PC-3 (cell line): ENCODE measurements at regions not wholly inside any gene's neighbourhood (a gene's known extent, or its start where the extent isn't known, plus 50 kb on each side); places are given as distances from the start of the nearest gene placed in this dataset.

Experiments used
- ATAC-seq: fragments of 200-7000 bp; cut with Tn5 transposase; 2 replicates; pipeline ENCODE4 v1.9.1; 2020; ENCODE audit warnings: mild to moderate bottlenecking, moderate library complexity
- BruUV-seq: library from RNA; stranded (reverse); fragments of 400-500 nt; replicated peaks from 2 replicates; lab custom pipeline; 2021; lab: Mats Ljungman, UMichigan
- CTCF ChIA-PET: fragments of 300-600 bp; sonication (Branson Sonifier 250); formaldehyde crosslinking; loops from one replicate; lab custom pipeline; 2022; ENCODE audit warnings: antibody characterized with exemption; lab: Charles Lee
- POLR2A ChIA-PET: fragments of 300-600 bp; sonication (Branson Sonifier 250); formaldehyde crosslinking; loops from one replicate; lab custom pipeline; 2022; ENCODE audit warnings: antibody characterized with exemption; ENCODE audit not compliant: unreplicated experiment; lab: Charles Lee
- DNase-seq: peaks from one replicate; pipeline ENCODE4 v3.0.0-alpha.2; 2015
- H2AFZ ChIP-seq: fragments of 300-600 bp; sonication (generic); 2 replicates; pipeline ENCODE4 v1.6.0; 2016; ENCODE audit warnings: antibody characterized with exemption, low read length
- H3F3A ChIP-seq: fragments of 300-600 bp; sonication (generic); one replicate; pipeline ENCODE4 v1.6.0; 2017; ENCODE audit warnings: antibody characterized with exemption, low read length, control low read depth, mild to moderate bottlenecking; ENCODE audit not compliant: unreplicated experiment
- H3K27ac ChIP-seq: fragments of 300-600 bp; sonication (generic); 2 replicates; pipeline ENCODE4 v1.5.1; 2016; ENCODE audit warnings: mild to moderate bottlenecking, low read length
- H3K27me3 ChIP-seq: fragments of 300-600 bp; sonication (generic); 2 replicates; pipeline ENCODE4 v1.6.1; 2016; ENCODE audit warnings: low read length, mixed read lengths
- H3K36me3 ChIP-seq: fragments of 300-600 bp; sonication (generic); 2 replicates; pipeline ENCODE4 v1.6.1; 2016; ENCODE audit warnings: low read depth, mixed run types, low read length, mixed read lengths
- H3K4me1 ChIP-seq: fragments of 300-600 bp; sonication (generic); 2 replicates; pipeline ENCODE4 v1.5.1; 2016; ENCODE audit warnings: low read length; ENCODE audit not compliant: insufficient read depth
- H3K4me2 ChIP-seq: fragments of 300-600 bp; sonication (generic); 2 replicates; pipeline ENCODE4 v1.6.0; 2016; ENCODE audit warnings: low read length
- H3K4me3 ChIP-seq: fragments of 300-600 bp; sonication (generic); 2 replicates; pipeline ENCODE4 v1.5.1; 2016; ENCODE audit warnings: mild to moderate bottlenecking, low read length, mixed read lengths
- H3K79me2 ChIP-seq: fragments of 300-600 bp; sonication (generic); 2 replicates; pipeline ENCODE4 v1.6.1; 2017; ENCODE audit warnings: low read length, mixed read lengths
- H3K9ac ChIP-seq: fragments of 300-600 bp; sonication (generic); 2 replicates; pipeline ENCODE4 v1.6.0; 2016; ENCODE audit warnings: mild to moderate bottlenecking, low read length
- H3K9me2 ChIP-seq: fragments of 300-600 bp; sonication (generic); replicated peaks from 2 replicates; pipeline ENCODE4 v1.6.1; 2016; ENCODE audit warnings: mixed run types, low read length, mixed read lengths
- H3K9me3 ChIP-seq: fragments of 300-600 bp; sonication (generic); 2 replicates; pipeline ENCODE4 v1.6.1; 2016; ENCODE audit warnings: low read length, mixed read lengths
- H4K20me1 ChIP-seq: fragments of 300-600 bp; sonication (generic); 2 replicates; pipeline ENCODE4 v1.6.1; 2016; ENCODE audit warnings: low read length, mixed read lengths
- EZH2 ChIP-seq: fragments of 300-600 bp; sonication (generic); IDR thresholded peaks from one replicate; pipeline ENCODE4 v1.6.1; 2017; ENCODE audit warnings: antibody characterized with exemption, mild to moderate bottlenecking, low read length; ENCODE audit not compliant: unreplicated experiment
- EZH2phosphoT487 ChIP-seq: fragments of 300-600 bp; sonication (generic); IDR thresholded peaks from 2 replicates; pipeline ENCODE4 v1.6.1; 2018; ENCODE audit warnings: mild to moderate bottlenecking, antibody characterized with exemption, low read length, borderline replicate concordance
- intact Hi-C: fragments of 100-400 bp; cut with micrococcal nuclease; formaldehyde crosslinking; loops from 2 replicates; pipeline ENCODE4 v1.9.0; 2023
- TF ChIP-seq, protein P1 (sequence below): fragments of 300-600 bp; sonication (generic); conservative IDR thresholded peaks from 2 replicates; pipeline ENCODE4 v1.5.1; 2017; ENCODE audit warnings: antibody characterized with exemption, low read depth, mild to moderate bottlenecking, low read length

DNA sequence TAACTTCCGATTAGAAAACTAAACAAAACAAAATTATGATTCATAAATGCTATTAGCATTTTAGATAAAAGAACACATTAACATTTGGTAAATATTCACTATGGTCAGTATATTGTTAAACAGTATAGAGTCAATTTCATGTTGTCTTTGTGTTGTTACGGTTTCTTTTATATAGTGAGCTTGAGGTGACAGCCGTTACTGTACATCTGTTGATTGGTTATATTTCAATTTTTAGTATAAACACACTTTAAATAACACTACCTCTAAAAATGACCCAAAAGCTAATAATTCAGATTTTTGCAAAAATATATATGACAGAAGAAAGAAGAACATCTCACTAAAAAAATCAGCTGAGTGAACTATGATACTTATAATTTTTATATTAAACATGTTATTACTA is 249.0 kb upstream of the LUZP2 start:
- CTCF ChIA-PET: no interaction called here
- no peaks in the 10 kb centered on the region for H3K79me2 ChIP-seq
- H4K20me1 ChIP-seq: no peaks in the 10 kb centered on the region
- DNase-seq (no peak), ATAC-seq (no peak)
- no peaks in the 10 kb centered on the region for H3K4me1 ChIP-seq
- no peak overlapping the region for H3K4me3 ChIP-seq
- intact Hi-C loops: no loop called here
- H3K9me3 ChIP-seq: no peaks in the 10 kb centered on the region
- H3K27ac ChIP-seq: no peak overlapping the region
- no peak overlapping the region for H3K4me2 ChIP-seq
- H3F3A ChIP-seq: no peaks in the 10 kb centered on the region
- POLR2A ChIA-PET: no interaction called here
- H3K9me2 ChIP-seq: no peaks in the 10 kb centered on the region
- no peak overlapping the region for H3K9ac ChIP-seq
- no peaks in the 10 kb centered on the region for H3K36me3 ChIP-seq
- TF ChIP-seq, protein P1, sequence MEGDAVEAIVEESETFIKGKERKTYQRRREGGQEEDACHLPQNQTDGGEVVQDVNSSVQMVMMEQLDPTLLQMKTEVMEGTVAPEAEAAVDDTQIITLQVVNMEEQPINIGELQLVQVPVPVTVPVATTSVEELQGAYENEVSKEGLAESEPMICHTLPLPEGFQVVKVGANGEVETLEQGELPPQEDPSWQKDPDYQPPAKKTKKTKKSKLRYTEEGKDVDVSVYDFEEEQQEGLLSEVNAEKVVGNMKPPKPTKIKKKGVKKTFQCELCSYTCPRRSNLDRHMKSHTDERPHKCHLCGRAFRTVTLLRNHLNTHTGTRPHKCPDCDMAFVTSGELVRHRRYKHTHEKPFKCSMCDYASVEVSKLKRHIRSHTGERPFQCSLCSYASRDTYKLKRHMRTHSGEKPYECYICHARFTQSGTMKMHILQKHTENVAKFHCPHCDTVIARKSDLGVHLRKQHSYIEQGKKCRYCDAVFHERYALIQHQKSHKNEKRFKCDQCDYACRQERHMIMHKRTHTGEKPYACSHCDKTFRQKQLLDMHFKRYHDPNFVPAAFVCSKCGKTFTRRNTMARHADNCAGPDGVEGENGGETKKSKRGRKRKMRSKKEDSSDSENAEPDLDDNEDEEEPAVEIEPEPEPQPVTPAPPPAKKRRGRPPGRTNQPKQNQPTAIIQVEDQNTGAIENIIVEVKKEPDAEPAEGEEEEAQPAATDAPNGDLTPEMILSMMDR: no peak
- TF ChIP-seq EZH2phosphoT487: no peak
- TF ChIP-seq EZH2: no peak
- no peak overlapping the region for H2AFZ ChIP-seq
- no peaks in the 10 kb centered on the region for H3K27me3 ChIP-seq
- no TSS peak for BruUV-seq

- BruUV-seq: no TSS peak
- CTCF ChIA-PET: no interaction called here
- no peak overlapping the region for H3K27ac ChIP-seq
- POLR2A ChIA-PET: no interaction called here
- no peak overlapping the region for H3K4me2 ChIP-seq
- no peak for DNase-seq
- no peaks in the 10 kb centered on the region for H3K9me3 ChIP-seq
- no peak for ATAC-seq
- TF ChIP-seq EZH2 (no peak), EZH2phosphoT487 (no peak)
- TF ChIP-seq, protein P1: no peak
- no peaks in the 10 kb centered on the region for H3K79me2 ChIP-seq
- no peaks in the 10 kb centered on the region for H3K4me1 ChIP-seq
- H3K9ac ChIP-seq: no peak overlapping the region
- H3K27me3 ChIP-seq: no peaks in the 10 kb centered on the region
- H3K36me3 ChIP-seq: no peaks in the 10 kb centered on the region
- H3F3A ChIP-seq: no peaks in the 10 kb centered on the region
- no peak overlapping the region for H2AFZ ChIP-seq
- no peak overlapping the region for H3K4me3 ChIP-seq
- no peaks in the 10 kb centered on the region for H4K20me1 ChIP-seq
- intact Hi-C loops: no loop called here
- H3K9me2 ChIP-seq: no peaks in the 10 kb centered on the region
Measured at GRCh38 chr11:24249921-24250320, 246.9 kb upstream of the LUZP2 start.

DNA sequence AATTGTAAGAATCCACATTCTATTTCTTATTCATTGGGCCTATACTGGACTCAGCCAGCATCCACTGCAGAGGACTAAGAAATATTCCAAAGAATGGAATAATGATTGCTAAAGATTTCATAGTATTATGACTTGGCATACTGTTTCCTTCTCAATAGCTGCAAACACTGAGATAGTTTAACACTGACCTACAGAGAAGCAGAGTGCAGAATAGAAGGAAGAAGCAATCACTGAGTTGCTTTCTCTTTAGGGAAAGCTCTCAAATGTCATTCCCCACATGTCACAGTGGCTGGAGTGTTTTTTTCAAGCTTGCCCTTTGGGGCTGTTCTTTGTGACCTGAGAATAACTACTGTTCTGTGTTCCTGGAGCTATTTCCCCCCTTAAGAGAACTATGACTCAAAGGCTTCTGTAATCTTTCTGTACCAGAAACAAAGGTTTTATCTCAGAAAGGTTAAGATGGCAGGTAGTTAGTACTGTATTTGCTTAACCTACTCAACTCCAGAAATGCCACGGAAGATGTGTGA is 243.6 kb upstream of the LUZP2 start:
- H3K9me2 ChIP-seq: no peaks in the 10 kb centered on the region
- no peak overlapping the region for H3K4me2 ChIP-seq
- H3K4me3 ChIP-seq: no peak overlapping the region
- CTCF ChIA-PET: no interaction called here
- DNase-seq: no peak
- no peak for ATAC-seq
- no peaks in the 10 kb centered on the region for H4K20me1 ChIP-seq
- BruUV-seq: no TSS peak
- no peak overlapping the region for H3K9ac ChIP-seq
- intact Hi-C loops: no loop called here
- no peaks in the 10 kb centered on the region for H3K36me3 ChIP-seq
- H3F3A ChIP-seq: no peaks in the 10 kb centered on the region
- no peak overlapping the region for H2AFZ ChIP-seq
- POLR2A ChIA-PET: no interaction called here
- H3K27me3 ChIP-seq: no peaks in the 10 kb centered on the region
- TF ChIP-seq EZH2phosphoT487: no peak
- TF ChIP-seq EZH2: no peak
- TF ChIP-seq, protein P1: no peak
- H3K9me3 ChIP-seq: no peaks in the 10 kb centered on the region
- no peaks in the 10 kb centered on the region for H3K79me2 ChIP-seq
- H3K27ac ChIP-seq: no peak overlapping the region
- H3K4me1 ChIP-seq: no peaks in the 10 kb centered on the region
